Hepatocyte (in vitro differentiated cells): ENCODE measurements at regions not wholly inside any gene's neighbourhood (a gene's known extent, or its start where the extent isn't known, plus 50 kb on each side); places are given as distances from the start of the nearest gene placed in this dataset.
"Not testable (repeated sequence)": the region's sequence is repeated elsewhere in the genome, so short reads cannot be mapped to it uniquely, and the experiment has no call there.

Source experiments
- DNase-seq: peaks from one replicate; pipeline ENCODE4 v3.0.0-alpha.2; 2016; ENCODE audit warnings: low spot score
- H2AFZ ChIP-seq: fragments of 200-600 bp; sonication (generic); 2 replicates; pipeline ENCODE4 v1.6.0; 2016; ENCODE audit warnings: antibody characterized with exemption, mild to moderate bottlenecking
- H3K27ac ChIP-seq: fragments of 200-600 bp; sonication (generic); 2 replicates; pipeline ENCODE4 v1.5.1; 2016; ENCODE audit warnings: mild to moderate bottlenecking
- H3K27me3 ChIP-seq: fragments of 200-600 bp; sonication (generic); 2 replicates; pipeline ENCODE4 v1.6.1; 2016
- H3K36me3 ChIP-seq: fragments of 200-600 bp; sonication (generic); replicated peaks from 2 replicates; pipeline ENCODE4 v1.5.1; 2016; ENCODE audit warnings: low read depth; ENCODE audit not compliant: insufficient read depth
- H3K4me1 ChIP-seq: fragments of 200-600 bp; sonication (generic); 2 replicates; pipeline ENCODE4 v1.5.1; 2016; ENCODE audit warnings: mild to moderate bottlenecking, moderate library complexity; ENCODE audit not compliant: insufficient read depth
- H3K4me2 ChIP-seq: fragments of 200-600 bp; sonication (generic); 2 replicates; pipeline ENCODE4 v1.6.0; 2016
- H3K4me3 ChIP-seq: fragments of 200-600 bp; sonication (generic); 2 replicates; pipeline ENCODE4 v1.5.1; 2016; ENCODE audit warnings: mild to moderate bottlenecking
- H3K79me2 ChIP-seq: fragments of 200-600 bp; sonication (generic); 2 replicates; pipeline ENCODE4 v1.6.0; 2017; ENCODE audit warnings: mild to moderate bottlenecking
- H3K9me2 ChIP-seq: fragments of 200-600 bp; sonication (generic); replicated peaks from 2 replicates; pipeline ENCODE4 v1.6.0; 2017; ENCODE audit warnings: mild to moderate bottlenecking; ENCODE audit not compliant: insufficient read depth
- H3K9me3 ChIP-seq: fragments of 200-600 bp; sonication (generic); 2 replicates; pipeline ENCODE4 v1.5.1; 2016; ENCODE audit warnings: low read depth, mild to moderate bottlenecking
- H4K20me1 ChIP-seq: fragments of 200-600 bp; sonication (generic); 2 replicates; pipeline ENCODE4 v1.6.0; 2016; ENCODE audit warnings: mild to moderate bottlenecking; ENCODE audit not compliant: insufficient read depth, poor library complexity, severe bottlenecking
- CTCF ChIP-seq: fragments of 200-600 bp; sonication (generic); IDR thresholded peaks from 2 replicates; pipeline ENCODE4 v1.5.1; 2016; ENCODE audit warnings: antibody characterized with exemption, mild to moderate bottlenecking; ENCODE audit not compliant: poor library complexity
- EZH2 ChIP-seq: fragments of 200-600 bp; sonication (generic); IDR thresholded peaks from 2 replicates; pipeline ENCODE4 v1.6.1; 2016; ENCODE audit warnings: antibody characterized with exemption, mild to moderate bottlenecking, borderline replicate concordance
- EZH2phosphoT487 ChIP-seq: fragments of 200-600 bp; sonication (generic); IDR thresholded peaks from one replicate; pipeline ENCODE4 v1.6.1; 2018; ENCODE audit warnings: antibody characterized with exemption, mild to moderate bottlenecking, low read depth, moderate library complexity; ENCODE audit not compliant: unreplicated experiment, severe bottlenecking
- WGBS: methylation state at CpG from one replicate; pipeline ENCODE4 v1.1.6; 2016; ENCODE audit warnings: low lambda C conversion rate; ENCODE audit errors: missing lambda C conversion rate; 5-methylcytosine and 5-hydroxymethylcytosine counted together

DNA sequence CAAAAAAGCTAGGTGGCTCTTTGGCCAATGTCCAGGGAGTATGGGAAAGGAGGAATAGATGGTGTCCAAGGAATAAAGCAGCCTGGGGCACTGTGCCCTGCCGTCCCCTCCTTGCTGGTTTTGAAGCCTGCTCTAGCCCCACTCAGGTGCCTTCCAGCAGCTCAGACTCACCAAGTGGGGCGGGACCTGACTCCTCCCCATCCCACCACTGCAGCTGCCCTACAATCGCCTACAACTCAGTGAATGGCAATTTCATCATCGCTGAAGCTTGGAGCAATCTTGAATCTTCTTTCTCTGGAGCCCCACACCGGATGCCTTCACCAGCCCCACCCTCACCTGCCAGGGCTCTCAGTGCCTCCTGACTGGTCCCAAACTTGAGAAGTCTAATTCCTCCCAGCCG, 56.4 kb upstream of the NXT1 start:
- TF ChIP-seq CTCF (no peak), EZH2 (no peak), EZH2phosphoT487 (no peak)

DNA sequence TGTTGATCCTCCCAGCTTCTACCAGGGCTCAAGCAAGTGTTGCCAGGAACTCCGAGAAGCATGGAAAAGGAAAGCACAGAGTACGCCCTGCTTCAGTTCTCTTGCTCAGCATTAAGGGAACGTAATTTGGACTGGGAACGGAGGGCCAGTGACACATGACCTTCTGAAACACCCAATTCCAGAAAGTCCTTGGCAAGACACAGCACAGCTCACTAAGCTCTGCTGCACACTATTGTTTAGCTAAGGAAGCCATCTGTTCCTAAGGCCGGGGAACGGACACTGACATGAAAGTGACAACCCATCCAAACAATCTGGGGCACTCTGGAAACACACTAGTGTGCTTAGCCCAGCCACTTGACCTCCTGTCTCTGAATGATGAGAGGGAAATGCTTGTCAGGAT, 56.9 kb upstream of the NXT1 start:
- no peak overlapping the region for H3K27ac ChIP-seq
- DNase-seq, result no peak

More for the DNA sequence above, 56.4 kb upstream of the NXT1 start:
- no peaks in the 10 kb centered on the region for H3K36me3 ChIP-seq
- H3K4me2 ChIP-seq, result no peak overlapping the region
- H3K9me3 ChIP-seq, result no peaks in the 10 kb centered on the region
- no peaks in the 10 kb centered on the region for H4K20me1 ChIP-seq
- H3K4me1 ChIP-seq, result peaks cover 16% of the 10 kb centered on the region
- 93% methylated on average over 6 of the region's 6 CpGs for whole genome bisulfite sequencing
- no peaks in the 10 kb centered on the region for H3K79me2 ChIP-seq
- H3K27ac ChIP-seq, result no peak overlapping the region
- no peak for DNase-seq
- H3K27me3 ChIP-seq, result no peaks in the 10 kb centered on the region
- no peak overlapping the region for H2AFZ ChIP-seq
- H3K4me3 ChIP-seq, result no peak overlapping the region
- H3K9me2 ChIP-seq, result no peaks in the 10 kb centered on the region

GRCh38 chr20:23292311-23292710, 58.3 kb upstream of the NXT1 start:
- not testable (repeated sequence) for H3K4me2 ChIP-seq, DNase-seq
- WGBS, result 65% methylated on average over 5 of the region's 5 CpGs

More for the DNA sequence above, 56.9 kb upstream of the NXT1 start:
- 80% methylated on average over 6 of the region's 6 CpGs for WGBS
- no peaks in the 10 kb centered on the region for H4K20me1 ChIP-seq
- H3K36me3 ChIP-seq, result no peaks in the 10 kb centered on the region
- H3K9me3 ChIP-seq, result no peaks in the 10 kb centered on the region
- no peak overlapping the region for H3K4me3 ChIP-seq
- no peaks in the 10 kb centered on the region for H3K27me3 ChIP-seq
- H3K4me1 ChIP-seq, result peaks cover 16% of the 10 kb centered on the region
- H3K9me2 ChIP-seq, result no peaks in the 10 kb centered on the region
- H3K79me2 ChIP-seq, result no peaks in the 10 kb centered on the region
- TF ChIP-seq CTCF (no peak), EZH2phosphoT487 (no peak), EZH2 (no peak)
- H3K4me2 ChIP-seq, result no peak overlapping the region
- H2AFZ ChIP-seq, result no peak overlapping the region

DNA sequence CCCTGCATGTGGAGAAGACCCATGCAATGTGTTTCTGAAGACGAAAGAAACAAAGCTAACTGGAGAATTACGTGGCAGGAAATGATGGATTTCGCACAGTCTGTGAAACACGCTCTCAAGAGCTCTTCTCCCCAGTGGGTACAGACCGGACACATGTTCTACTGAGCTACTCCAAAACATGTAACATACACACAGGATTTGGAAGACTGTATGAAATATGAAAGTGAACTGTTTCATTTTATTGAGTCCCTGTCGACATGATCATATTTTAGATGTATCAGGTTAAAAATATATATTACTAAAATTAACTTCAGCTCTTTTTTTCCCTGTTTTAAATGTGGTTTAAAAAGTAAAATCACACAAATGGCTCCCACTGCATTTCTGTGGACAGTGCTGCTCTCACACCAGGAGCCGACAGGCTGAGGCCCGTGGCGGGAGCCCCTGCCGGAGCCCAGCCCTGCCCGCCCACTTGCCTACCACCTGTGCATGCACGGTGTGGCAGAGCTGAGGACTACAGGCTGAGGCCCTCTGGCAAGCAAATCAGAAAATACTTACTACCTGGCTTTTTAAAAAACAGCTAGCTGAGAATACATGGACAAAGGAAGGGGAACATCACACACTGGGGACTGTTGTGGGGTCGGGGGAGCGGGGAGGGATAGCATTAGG, 58.9 kb upstream of the NXT1 start:
- Histone ChIP-seq H3K27ac (no peak overlapping the region), H3K79me2 (no peaks in the 10 kb centered on the region), H2AFZ (no peak overlapping the region), H3K4me1 (peaks cover 15% of the 10 kb centered on the region), H4K20me1 (no peaks in the 10 kb centered on the region), H3K9me2 (no peaks in the 10 kb centered on the region), H3K27me3 (no peaks in the 10 kb centered on the region), H3K9me3 (no peaks in the 10 kb centered on the region), H3K36me3 (no peaks in the 10 kb centered on the region), H3K4me3 (no peak overlapping the region), H3K4me2 (no peak overlapping the region)
- TF ChIP-seq EZH2, result no peak
- TF ChIP-seq CTCF, result no peak
- TF ChIP-seq EZH2phosphoT487, result no peak
- 91% methylated on average over 14 of the region's 14 CpGs for WGBS
- no peak for DNase-seq

More at GRCh38 chr20:23292311-23292710, 58.3 kb upstream of the NXT1 start:
- not testable (repeated sequence) for H3K36me3 ChIP-seq, H4K20me1 ChIP-seq, H3K4me3 ChIP-seq, H3K9me3 ChIP-seq, H3K27ac ChIP-seq, H3K9me2 ChIP-seq, H3K27me3 ChIP-seq, H3K79me2 ChIP-seq, H2AFZ ChIP-seq
- peaks cover 19% of the 10 kb centered on the region for H3K4me1 ChIP-seq
